AML-193 (cell line): ENCODE measurements at regions not wholly inside any gene's neighbourhood (a gene's known extent, or its start where the extent isn't known, plus 50 kb on each side); places are given as distances from the start of the nearest gene placed in this dataset.

Experiments used
- DNase-seq, 2 experiments: peaks; one replicate each; lab custom pipeline; 2025; lab: John Stamatoyannopoulos, UW

DNA sequence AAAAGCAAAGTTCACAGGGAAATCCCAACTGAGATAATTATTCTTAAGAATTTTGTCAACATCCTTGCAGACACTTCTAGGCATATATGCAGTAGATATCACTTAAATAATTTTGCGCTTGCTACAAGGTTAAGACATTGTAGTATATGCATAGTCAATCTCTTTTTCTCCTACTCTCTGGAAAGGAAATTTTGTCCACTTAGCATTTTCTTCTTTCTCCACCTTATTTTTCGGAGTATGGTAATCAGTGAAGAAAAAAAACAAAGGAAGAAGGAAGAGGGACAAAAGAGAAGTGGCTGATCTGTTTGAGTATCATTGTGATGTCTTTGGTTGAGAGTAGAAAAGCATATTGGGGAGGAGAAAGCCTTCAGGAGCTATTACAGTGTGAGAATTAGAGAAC is 104.6 kb downstream of the LACC1 start:
- no peak for DNase-seq

DNA sequence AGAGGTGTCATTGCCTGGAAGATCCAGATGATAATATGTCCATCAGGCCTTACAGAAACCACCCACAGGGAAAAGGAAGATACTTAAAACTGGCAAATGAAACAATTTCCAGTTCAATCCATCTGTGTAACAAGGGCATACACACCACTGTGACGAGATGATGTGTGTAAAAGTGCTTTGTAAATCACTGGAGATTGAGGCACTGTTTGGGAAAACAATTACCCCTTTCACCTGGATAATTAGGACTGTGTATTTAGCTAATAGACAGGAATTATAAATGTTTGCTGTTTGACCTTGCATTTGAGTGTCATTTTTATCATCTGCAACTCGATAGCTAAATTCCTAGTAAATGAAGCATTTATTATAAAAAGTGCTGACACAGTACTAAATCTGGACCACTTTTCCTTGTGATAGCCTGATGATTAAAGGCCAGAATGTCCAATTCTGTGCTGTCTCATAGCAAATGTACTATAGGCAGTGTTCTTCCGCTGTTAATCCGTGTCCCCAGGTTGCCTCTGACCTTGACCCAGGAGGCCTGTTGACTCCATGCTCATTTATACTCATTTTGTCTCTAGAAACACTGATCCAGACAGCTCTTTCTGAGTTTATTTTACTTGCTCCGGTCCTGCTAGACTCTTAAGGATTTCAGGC is 105.8 kb downstream of the LACC1 start:
- no peak for DNase-seq

DNA sequence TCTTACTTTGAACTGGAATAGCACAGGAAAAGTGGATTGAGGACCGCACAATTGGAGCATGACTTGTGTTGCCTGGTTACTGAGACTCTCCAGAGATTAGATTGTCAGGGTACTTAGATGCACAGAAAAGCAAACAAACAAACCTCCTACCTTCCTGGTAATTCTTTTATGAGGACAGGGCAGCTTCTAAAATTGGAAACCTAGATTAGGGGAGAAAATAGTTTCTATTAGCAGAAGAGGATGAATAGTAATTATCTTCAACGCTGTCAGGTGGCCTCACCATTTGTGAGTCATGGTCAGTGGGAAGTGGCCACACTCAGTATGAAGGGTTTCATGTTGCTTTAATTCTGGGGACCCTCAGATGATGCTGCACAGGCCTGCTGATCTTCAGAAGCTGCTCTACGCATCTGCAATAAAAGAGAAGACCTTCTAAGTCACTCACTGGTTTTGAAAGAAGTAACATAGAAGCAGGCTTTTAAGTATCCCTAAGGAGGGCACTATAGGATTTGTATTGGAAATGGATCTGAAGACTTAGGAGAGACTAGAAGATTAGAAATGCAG is 106.8 kb downstream of the LACC1 start:
- no peak for DNase-seq

DNA sequence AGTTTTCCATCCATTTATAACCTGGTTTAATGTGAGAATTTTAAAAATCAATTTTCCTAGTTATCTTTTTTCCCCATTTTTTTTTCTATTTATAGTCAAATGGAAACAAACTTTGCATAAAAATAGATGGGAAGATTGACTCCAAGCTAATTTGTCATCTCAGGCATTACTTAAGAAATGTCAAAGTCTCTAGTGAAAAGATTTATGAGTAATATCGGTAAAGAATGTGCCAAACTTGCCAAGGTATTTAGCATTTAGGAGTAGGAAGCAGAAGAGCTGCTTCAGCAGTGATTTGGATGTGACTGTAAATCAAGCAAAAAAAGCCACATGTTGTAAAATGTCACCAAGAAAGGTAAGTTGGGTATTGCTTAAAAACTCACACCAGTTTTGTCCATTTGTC is 108.6 kb downstream of the LACC1 start:
- no peak for DNase-seq

DNA sequence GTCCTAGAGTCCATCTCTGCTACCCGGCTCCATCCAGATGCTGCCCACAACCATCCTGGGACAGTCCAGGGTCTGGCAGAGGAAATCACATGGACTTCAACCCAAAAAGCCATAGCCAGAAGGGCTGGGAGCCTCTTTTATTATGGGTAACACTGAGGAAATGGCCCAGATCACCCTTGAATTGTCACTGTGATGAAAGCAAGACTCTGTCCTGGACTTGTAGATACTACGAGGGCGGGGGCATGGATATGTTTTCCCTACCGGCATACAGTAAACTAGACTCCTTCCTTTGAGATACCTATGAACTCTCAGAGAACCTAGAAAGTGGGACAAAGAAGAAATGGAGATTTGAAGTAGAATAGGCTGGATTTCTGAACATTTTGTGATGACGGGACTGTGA is 110.3 kb downstream of the LACC1 start:
- DNase-seq, result no peak

DNA sequence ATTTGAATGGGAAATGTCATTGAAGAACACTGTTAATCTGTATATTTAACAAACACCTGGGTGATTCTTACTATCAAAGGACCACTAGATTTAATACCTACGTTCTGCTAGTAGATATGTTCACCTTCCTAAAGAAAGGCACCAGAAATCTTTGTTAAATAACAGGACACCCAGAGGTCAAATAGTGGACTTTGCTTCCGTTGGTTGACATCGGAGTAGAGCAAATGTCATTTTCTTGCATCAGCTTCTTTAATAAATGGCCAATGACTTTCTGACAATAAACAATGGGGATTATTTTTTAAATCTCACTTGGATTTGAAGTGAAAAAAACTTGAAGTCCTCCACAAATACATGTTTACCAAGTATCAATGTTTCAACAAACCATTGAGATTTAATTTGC is 111.1 kb downstream of the LACC1 start:
- no peak for DNase-seq

DNA sequence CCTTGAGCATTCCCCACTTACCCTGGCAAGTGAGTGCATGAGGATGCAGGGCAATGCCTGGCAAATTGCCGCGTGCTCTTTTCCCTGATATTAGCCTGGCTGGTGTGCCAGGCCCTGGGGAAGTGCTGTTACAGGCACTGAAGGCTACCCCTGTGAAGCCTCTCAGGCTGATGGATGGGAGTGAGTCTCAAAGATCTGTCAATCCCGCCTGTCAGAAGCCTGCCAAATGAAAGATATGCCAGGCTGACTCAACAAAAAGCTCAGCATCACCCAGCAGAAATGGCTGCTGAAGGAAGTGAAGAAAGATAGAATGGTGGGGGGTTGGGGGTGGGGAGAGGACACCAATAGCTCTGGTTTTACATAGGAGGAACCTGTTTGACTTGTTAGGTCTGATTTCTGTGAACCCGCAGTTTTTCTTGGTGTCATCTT is 112.1 kb downstream of the LACC1 start:
- no peak for DNase-seq

DNA sequence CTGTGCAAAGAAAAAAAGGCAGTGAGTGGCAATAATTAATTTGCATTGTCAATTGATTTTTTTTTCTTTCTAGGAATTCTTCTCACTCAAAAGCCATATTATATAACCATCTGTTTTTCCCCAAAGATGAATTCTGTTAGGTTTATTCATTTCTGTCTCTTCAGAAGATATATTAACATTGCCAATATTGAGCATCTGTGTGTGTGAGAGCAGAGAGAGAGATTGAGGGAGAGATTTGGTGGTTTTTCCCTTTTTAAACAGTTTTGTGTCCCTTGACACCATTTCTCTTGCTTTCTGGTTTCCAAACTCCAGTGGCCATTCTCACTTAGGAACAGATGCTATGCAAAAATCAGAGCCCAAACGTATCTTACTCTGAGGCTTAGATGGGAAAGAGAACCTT is 112.5 kb downstream of the LACC1 start:
- DNase-seq, result no peak

DNA sequence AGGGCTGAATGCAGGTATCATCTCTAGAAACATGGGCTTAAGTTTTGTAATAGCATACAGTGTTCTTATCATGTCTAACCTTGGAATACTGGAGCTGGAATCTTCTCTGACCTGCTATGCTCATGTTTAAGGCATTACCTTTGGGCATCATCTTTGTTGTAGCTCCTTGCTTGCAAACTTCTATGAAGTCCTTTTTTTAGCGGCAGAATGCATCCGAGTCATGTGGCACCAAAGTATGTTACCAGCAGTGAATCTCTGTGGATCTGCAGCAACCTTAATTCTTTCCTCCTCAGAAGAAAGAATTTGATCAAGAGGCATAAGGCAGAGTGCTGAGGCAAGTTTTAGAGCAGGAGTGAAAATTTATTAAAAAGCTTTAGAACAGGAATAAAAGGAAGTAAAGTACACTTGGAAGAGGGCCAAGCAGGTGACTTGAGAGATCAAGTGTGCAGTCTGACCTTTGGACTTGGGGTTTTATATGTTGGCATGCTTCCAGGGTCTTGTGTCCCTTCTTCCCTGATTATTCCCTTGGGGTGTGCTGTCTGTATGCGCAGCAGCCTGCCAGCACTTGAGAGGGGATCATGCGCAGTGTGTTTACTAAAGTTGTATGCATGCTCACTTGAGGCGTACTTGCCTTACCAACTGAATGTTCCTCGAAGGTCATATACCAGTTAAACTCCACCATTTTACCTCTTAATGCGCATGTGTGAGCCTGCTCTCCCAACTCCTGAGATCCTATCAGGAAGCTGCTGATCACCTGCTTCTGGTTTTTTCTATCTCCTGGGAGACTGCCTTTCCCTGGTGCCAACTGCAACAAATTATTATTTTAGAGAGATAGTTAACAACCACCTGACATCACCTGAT is 115.5 kb downstream of the LACC1 start:
- no peak for DNase-seq

DNA sequence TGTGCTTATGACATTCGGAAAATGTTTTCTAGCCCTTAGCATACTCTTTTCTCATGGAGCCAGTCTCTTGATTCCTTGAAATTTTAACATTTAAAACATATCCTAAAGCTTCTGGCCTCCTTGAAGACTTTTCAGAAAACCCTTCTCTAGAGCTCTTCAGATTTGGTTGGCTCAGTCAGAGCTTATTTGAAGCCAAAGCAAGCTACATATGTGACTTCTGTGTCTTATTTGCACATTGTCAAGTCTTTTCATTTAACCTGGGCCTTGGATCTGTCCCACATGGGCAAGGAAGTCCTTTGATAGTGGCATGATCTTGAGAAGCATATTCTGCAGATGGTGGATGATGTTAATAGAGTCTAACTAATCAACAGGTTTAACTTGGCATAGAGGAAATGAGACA is 116.5 kb downstream of the LACC1 start:
- DNase-seq, result no peak

DNA sequence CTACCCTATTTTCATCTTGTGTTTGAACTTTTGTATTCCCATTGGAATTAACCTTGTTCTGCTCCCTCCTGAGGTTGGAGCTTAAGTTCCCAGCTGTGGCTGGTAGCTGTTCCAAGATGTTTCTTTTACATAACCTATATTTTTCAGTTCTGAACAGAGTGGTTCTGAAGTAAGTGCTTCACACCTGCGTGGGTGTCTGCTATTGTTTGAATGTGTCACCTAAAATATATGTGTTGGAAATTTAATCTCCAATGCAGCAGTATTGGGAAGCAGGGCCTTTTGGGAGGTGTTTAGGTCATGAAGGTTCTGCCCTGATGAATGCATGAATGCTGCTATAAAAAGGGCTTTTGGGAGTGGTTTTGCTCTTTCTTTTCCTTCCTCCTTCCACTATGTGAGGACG is 123.8 kb downstream of the LACC1 start:
- DNase-seq, result no peak

DNA sequence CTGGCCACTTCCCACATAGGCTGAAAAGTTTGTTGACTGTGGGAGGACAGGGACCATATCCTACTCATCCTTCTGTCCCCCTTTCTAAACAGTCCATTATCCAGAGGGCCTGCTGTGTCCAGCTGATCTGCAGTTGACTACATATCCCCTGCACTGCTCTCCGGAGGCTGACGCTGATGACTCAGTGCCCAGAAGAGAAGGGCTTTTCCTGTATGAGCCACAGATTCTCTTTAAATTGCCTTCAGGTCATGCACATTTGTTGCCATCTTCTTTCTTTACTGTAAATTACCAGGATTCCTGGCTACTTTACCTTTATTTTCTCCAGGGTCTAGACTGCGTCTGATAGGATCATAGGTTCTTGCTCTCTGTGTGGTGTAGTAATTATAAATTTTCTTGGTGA is 125.2 kb downstream of the LACC1 start:
- no peak for DNase-seq

DNA sequence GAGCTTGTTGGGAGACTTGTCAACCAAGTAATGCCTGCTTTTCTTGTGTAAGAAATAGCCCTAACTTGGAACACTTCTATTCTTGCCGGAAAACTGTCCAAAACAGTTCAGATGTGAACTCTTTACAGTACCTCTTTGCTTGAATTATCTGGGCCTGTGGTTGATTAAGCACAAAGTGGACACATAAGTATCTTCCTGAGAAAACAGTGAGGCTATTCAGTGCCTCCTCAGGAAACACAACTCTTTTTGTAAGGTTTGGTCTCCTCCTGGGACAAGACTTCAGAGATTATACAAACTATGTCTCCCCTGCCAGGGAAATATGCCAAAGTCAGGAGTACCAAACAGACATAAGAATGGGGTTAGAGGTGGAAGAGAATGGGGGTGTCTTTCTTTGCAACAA is 127.7 kb downstream of the LACC1 start:
- no peak for DNase-seq

DNA sequence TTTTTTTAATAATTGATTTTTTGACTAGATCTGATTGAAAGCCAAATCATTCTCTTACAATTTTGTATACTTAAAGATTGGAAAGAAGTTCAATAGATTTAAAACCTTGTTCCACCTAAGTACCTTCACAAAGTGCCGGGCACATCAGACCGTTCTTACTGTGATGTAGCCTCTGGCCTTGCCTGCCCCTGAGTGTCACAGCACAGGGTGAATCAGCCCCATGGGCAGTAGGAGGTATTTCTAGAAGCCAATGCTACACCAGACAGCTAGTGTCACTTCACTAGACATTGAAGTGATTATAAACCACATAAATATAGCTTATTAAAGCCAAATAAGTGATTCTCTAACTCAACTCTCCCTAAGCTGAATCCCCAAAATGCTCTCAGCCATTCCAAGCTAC is 131.3 kb downstream of the LACC1 start:
- no peak for DNase-seq

DNA sequence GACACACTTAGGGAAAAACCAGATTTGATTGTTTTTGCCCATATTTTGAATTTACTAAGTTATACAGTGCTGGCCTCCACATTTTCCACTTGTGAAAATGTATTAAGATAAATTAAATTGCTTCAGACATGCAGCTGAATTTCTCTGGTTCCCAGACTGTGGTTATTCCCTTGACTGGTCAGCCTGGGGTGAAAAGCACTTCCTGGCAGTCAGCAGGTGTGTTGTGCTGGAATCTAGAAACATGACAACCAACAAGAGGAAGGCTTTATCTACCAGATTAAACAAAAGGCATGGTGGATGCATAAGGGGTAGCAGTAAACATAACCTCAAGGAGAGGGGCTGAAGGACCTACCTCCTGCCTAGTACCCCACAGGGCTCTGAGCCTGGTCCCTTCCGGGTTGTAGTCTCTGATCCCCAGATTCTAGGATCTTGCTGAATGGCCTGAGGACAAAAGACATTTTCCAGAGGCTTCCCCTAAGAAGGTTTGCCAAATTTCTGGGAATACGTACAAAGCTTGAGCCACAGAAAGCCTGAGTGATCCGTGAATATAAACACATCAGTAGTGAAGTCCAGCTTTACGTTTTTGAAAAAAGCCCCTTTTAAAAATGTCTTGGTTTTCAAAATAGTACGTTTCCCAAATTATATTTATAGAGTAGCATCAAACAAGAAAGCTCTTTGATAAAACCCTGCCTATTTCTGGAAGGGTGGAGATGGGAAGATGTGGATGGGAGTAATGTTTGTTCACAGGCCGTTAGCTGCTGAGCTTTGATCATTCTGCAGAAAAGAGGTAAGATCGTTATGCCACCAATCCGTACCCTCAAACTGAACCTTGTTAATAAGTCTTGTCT is 133.4 kb downstream of the LACC1 start:
- no peak for DNase-seq

DNA sequence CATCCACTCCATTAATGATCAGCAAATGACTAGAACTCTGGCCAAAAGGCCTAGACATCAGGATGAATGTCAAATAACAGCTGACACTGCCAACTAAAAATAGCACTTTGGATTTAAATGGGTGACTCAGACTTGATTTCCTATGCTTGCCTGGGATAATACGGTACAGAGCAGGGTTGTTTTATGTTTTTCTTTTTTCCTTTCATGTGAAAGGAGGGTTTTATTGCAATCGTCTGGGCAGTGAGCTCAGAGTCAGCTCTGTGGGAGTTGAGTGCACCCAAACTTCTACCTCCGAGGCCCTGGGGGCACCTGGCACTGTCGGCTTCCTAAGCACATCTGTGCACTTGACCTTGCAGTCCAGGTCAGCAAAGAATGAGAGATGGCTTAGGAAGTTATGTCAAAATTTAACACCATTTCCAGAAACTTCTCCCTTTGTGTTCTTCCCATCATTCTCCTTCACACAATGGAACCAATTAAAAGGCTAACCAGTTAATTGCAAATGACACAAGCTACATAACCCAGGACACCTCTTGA is 134.1 kb downstream of the LACC1 start:
- DNase-seq, result no peak

DNA sequence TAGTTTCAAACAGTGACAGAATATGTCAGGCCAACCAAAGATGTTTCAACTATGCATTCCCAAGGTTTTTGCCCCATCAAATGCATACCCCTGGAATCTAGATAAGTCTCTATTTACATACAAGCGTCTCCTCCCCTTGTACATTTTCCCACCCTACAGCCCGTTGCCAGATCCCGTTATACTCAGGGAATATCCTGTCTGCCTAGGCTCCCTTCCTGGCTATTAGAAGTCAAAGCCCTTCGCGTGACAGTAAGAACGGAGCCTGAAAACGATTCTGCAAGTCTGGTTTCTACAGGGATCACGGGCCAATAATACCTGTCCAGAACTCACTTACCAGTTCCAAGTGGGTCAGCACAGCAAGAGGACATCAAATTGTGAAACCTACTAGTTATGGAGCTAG is 134.8 kb downstream of the LACC1 start:
- no peak for DNase-seq

DNA sequence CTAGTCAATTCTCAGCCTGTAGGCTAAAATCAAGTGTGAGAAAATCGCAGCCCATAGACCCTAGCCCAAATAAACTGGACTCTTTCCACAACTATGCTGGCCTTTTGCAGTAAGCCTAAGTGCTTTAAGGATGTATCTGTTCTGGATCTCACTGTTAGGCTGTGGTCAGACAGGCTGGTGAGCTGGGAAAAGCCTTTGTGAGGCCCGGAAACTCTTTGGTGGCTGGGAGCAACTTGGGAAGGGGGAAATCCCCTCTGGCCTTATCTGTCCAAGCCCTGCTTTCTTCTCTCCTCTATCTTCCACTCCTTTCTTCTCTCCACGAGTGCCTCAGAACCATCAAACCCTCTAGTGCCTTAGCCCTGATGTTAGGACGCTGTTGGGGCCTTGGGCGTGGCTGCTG is 135.4 kb downstream of the LACC1 start:
- DNase-seq, result no peak

DNA sequence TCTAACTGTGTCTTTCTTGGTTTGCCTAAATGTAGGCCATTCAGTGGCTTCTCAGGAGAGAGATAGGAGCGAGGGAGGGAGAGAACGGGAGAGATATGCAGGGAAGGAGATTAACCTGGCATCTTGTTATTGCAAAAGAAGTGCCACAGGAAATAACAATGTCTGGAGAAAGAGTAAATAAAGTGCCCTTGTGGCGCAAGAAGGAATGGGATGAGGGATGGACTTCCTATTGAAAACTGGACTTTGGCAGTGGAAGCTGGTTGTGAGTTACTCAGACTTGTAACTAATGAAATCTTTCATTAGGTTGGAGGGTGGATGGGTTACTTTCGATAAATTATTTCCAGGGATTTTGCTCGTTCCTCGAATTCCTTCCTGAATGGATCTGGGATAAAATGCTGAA is 136.1 kb downstream of the LACC1 start:
- DNase-seq, result no peak

DNA sequence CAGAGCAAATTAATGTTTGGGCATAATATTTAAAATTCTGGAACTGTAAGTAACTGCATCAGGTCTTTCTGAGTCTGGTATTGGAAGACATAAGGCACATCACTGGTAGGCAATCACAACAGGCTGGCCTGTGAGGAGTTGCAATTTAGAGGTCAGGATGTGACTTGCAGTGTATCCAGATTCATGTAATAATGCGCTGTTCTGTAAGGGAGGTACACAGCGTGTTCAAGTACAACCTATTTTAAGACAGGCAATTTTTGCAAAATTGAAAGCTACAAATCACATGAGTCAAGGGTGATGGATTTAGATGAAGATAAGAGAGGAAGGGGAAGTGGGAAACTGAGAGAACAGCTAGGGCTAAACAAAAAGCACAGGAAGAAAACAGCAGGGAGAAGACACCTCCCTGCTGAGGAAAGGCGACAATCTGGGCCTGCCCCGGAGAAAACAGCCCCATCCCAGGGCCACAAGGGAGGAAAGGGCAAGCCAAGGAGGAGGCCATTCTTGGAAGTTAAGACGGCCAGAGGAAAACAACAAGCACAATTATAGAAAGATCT is 138.1 kb downstream of the LACC1 start:
- no peak for DNase-seq

DNA sequence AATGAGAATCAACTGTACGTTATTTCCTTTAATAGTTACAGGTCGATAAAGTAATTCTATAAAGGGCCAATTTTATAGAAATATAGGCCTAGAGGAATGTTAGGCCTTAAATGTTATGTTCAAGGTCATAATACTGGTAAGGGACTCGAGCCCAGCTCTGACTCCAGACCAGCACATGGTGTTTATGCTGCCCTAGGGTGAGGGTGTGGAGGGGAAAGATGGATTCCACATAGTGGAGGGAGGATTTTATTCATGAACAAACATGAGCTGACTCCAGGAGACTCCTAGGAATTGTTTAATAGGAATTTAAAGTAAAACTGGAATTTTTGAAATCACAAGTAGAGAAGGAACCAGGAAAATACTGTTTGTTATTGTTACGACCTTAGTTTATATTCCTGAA is 139.9 kb downstream of the LACC1 start:
- no peak for DNase-seq

DNA sequence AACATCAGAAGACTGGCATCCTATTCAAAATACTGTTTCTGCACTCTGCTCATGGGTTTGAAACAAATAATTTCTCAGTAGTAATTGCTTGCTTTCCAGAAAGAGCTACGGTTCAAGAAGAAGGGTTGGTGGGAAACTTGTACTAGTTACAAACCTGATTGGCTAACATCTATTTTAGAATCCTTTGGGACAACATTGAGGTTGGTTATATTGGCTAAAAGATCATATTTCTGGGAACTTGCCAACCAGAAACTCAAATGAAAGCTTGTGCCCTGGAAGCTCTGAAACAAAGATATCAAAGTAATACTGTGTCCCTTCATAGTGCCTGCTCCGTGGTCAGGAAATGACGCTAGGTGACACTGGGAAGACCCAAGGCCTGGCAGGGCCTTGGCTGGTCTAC is 141.7 kb downstream of the LACC1 start:
- no peak for DNase-seq
